Fibroblast of lung (primary cell): ENCODE measurements at regions not wholly inside any gene's neighbourhood (a gene's known extent, or its start where the extent isn't known, plus 50 kb on each side); places are given as distances from the start of the nearest gene placed in this dataset.

Source experiments
- CTCF ChIP-seq, 2 donors: IDR thresholded peaks in 1 of 2; conservative IDR thresholded peaks in 1 of 2; 1 replicate in 1 of 2; 2 replicates in 1 of 2; pipeline ENCODE4 v1.5.1; 2011 to 2012; ENCODE audit warnings: low read length in 2 of 2, control low read depth in 1 of 2, inconsistent platforms in 1 of 2, low read depth in 1 of 2, mild to moderate bottlenecking in 1 of 2
- EZH2 ChIP-seq: IDR thresholded peaks from 2 replicates; pipeline ENCODE4 v1.5.1; 2012; ENCODE audit warnings: low read length, control low read depth, mild to moderate bottlenecking; ENCODE audit errors: missing control alignments

GRCh38 chr14:58884442-58884841 is 246.7 kb downstream of the DACT1 start:
- TF ChIP-seq CTCF (conservative IDR thresholded peaks at IDR 0.05 in 1 of 2, IDR thresholded peaks at IDR 0.05 in 1 of 2; ENCODE audit: low read depth in 1 of 2, low read length in 2 of 2) (peak in 1 of 2 donors; percentile 21), EZH2 (no peak)
